AG04449 (cell line): ENCODE measurements at regions not wholly inside any gene's neighbourhood (a gene's known extent, or its start where the extent isn't known, plus 50 kb on each side); places are given as distances from the start of the nearest gene placed in this dataset.

ENCODE experiments used
- CTCF ChIA-PET: fragments of 350-600 bp; formaldehyde crosslinking; extraction: SDS; loops from one replicate; lab custom pipeline; 2021; ENCODE audit warnings: antibody characterized with exemption; lab: Yijun Ruan, JAX
- POLR2A ChIA-PET: fragments of 400-600, 350-600 bp; formaldehyde crosslinking; extraction: SDS; loops from one replicate; lab custom pipeline; 2020; ENCODE audit warnings: antibody characterized with exemption, inconsistent platforms; lab: Yijun Ruan, JAX
- DNase-seq: peaks from one replicate; pipeline ENCODE4 v3.0.0-alpha.2; 2010; ENCODE audit warnings: low read depth, low spot score
- H3K4me3 ChIP-seq: 2 replicates; pipeline ENCODE4 v1.5.1; 2011; ENCODE audit warnings: low read depth, mild to moderate bottlenecking, control low read depth, low read length
- TF ChIP-seq, protein P1 (sequence below): IDR thresholded peaks from one replicate; pipeline ENCODE4 v1.5.1; 2011; ENCODE audit warnings: mild to moderate bottlenecking, moderate library complexity, low read length, control low read depth, inconsistent platforms; ENCODE audit not compliant: insufficient read depth; ENCODE audit errors: missing control alignments

DNA sequence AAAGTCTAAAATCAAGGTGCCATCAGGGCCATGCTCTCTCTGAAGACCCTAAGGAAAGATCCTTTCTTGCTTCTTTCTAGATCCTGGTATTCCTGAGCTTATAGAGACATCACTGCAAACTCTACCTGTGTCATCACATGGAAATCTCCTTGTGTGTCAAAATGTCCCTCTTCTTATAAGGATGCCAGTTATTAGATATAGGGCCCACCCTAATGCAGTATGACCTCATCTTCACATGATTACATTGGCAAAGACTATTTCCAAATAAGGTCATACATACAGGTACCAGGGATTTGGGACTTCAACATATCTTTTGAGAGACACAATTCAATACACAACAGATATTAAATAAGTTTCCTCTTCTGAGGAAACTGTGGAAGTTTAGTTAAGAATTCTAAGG lies 123.9 kb downstream of the UNC5CL start:
- ChIA-PET CTCF (interaction anchor here (0.7 to 1.4 kb wide), 6 partner anchors 19 to 153 kb away, joined by 3 read pairs; no protein-coding TSS in a partner anchor), POLR2A (no interaction called here)
- no peak overlapping the region for H3K4me3 ChIP-seq
- DNase-seq = no peak
- TF ChIP-seq, protein P1, sequence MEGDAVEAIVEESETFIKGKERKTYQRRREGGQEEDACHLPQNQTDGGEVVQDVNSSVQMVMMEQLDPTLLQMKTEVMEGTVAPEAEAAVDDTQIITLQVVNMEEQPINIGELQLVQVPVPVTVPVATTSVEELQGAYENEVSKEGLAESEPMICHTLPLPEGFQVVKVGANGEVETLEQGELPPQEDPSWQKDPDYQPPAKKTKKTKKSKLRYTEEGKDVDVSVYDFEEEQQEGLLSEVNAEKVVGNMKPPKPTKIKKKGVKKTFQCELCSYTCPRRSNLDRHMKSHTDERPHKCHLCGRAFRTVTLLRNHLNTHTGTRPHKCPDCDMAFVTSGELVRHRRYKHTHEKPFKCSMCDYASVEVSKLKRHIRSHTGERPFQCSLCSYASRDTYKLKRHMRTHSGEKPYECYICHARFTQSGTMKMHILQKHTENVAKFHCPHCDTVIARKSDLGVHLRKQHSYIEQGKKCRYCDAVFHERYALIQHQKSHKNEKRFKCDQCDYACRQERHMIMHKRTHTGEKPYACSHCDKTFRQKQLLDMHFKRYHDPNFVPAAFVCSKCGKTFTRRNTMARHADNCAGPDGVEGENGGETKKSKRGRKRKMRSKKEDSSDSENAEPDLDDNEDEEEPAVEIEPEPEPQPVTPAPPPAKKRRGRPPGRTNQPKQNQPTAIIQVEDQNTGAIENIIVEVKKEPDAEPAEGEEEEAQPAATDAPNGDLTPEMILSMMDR = no peak

DNA sequence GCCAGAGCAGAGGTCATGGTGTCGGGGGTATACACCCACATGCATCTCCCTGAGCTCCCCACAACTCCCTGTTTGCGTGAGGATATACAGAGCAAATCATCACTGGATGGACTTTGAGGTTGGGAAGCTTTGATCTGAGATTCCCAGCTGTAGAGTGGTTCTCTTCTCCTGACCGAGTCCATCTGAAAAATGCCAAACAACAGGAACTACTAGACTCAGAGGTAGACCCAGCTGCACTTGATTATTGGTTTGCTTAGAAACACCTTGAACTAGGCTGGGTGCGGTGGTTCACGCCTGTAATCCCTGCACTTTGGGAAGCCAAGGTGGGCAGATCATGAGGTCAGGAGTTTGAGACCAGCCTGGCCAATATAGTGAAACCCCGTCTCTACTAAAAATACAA lies 125.0 kb downstream of the UNC5CL start:
- TF ChIP-seq, protein P1 = no peak

DNA sequence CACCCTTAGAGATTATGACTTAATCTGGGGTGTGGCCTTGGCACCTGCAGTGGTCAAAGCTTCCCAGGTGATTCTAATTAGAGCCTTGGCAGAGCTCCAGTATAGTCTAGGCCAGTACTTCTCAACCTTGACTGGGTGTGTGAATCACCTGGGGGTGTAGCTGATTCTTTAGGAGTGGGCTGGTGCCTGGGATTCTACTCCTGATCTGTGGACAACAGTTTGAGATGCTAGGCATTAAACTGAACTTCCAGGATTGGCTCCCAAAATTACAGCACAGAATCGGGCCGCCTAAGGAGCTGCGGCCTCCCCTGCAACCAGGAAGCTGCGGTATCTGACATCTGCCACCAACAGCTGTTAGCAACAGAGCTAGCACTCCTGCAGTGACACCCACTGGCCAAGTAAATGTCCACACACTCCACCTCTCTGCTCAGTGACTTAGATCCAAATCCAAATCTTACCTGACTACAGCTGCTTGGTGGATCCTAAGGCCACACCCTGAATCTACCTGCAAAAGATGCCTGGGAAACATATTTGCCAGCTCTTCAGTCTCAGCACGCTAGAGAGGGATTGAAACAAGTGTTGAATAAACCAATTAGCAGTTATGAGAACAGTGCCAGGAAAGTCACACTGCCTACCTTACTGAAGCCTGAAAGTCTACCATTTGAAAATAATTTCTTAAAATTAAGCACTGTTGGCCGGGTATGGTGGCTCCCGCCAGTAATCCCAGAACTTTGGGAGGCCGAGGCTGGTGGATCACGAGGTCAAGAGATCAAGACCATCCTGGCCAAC lies 126.7 kb downstream of the UNC5CL start:
- TF ChIP-seq, protein P1 = peak; percentile 31
- ChIA-PET POLR2A (no interaction called here), CTCF (interaction anchor here (0.9 to 2.2 kb wide), 8 partner anchors 11 to 116 kb away, joined by 3 to 10 read pairs (median 4); no protein-coding TSS in a partner anchor)
- H3K4me3 ChIP-seq = no peak overlapping the region
- no peak for DNase-seq

More for the DNA sequence above, 125.0 kb downstream of the UNC5CL start:
- ChIA-PET CTCF (interaction anchor here (1.2 kb wide), 1 partner anchor 114 kb away, joined by 3 read pairs; no protein-coding TSS in a partner anchor), POLR2A (no interaction called here)
- H3K4me3 ChIP-seq = no peak overlapping the region
- no peak for DNase-seq

DNA sequence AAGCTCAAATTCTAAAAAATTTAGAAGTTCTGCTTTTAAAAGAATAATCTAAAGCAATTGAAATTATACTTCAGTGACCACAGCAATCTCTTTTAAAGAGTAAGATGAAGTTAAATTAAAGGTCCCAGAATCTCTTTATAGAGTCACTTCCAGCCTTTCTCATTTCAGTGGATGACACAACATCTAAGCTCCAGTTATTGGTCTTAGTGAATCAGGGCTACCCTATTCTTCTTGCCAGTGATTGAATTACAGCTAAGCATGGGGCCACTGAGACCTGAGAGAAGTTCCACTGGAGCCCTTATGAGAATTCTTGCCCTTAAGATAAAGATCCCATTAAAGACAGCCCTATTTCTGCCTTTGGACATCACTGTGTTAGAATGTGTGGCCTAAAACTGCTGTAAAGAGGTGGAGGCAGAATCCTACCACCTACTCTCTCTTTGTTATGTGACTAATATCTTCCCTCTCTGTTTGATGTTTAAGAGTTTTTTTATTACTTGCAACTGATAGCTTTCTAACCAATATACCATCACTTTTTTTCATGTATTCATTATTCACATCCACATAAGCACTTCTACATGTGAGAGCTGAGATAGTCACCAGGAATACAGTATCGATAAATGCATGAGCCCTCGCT lies 128.6 kb downstream of the UNC5CL start:
- ChIA-PET POLR2A (no interaction called here), CTCF (interaction anchor here (0.7 to 2.2 kb wide), 4 partner anchors 10 to 118 kb away, joined by 3 to 11 read pairs (median 4); no protein-coding TSS in a partner anchor)
- no peak for DNase-seq
- no peak overlapping the region for H3K4me3 ChIP-seq
- TF ChIP-seq, protein P1 = no peak

DNA sequence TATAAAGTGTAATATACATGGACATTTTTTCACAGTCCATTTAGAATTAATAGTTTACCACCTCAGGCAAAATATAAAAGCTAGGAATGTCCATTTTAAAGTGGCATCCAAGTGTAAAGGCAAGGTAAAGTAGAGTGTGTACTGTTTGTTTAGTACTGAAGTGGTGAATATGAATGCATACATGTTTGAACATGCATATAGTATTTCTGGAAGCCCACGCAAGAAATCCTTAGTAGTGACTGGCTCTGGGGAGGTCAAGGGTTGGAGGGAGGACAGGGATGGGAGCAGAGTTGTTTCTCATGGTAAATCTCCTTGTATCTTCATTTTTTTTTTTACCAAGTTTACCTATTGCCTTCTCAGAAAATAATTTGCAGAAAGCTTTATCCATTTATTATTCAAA lies 129.2 kb downstream of the UNC5CL start:
- ChIA-PET CTCF (interaction anchor here (0.7 to 2.2 kb wide), 4 partner anchors 9 to 118 kb away, joined by 3 to 11 read pairs (median 4); no protein-coding TSS in a partner anchor), POLR2A (no interaction called here)
- H3K4me3 ChIP-seq = no peak overlapping the region
- TF ChIP-seq, protein P1 = no peak
- DNase-seq = no peak

DNA sequence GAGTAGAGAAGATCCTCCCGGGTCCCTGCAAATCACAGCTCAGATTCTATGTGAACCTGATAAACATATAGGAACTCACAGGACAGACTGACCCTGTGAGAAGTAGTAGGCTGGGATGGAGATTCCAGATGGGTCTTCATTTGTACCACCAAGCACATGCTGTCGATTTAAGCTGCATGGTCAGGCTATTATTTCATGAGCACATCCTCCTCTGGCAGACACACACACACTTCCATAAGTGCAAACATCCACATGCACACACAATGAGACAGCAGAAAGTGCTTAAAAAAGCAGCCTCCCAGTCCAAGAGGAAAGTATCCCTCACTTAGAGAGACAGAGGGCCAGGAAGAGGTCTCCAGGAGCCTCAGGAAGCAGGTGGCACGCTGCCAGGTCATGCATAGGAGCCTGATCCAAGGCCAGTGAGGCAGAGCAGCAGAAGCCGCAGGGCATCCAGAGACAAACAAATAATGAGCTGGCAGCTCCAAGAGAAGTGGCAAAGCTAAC lies 131.8 kb downstream of the UNC5CL start:
- POLR2A ChIA-PET = no interaction called here
- TF ChIP-seq, protein P1 = no peak
- no peak overlapping the region for H3K4me3 ChIP-seq
- CTCF ChIA-PET = interaction anchor here (1.0 to 2.9 kb wide), 3 partner anchors 10 to 121 kb away, joined by 3 to 16 read pairs (median 9); no protein-coding TSS in a partner anchor
- DNase-seq = no peak
